Large intestine (tissue), 3 donors: ENCODE measurements at regions not wholly inside any gene's neighbourhood (a gene's known extent, or its start where the extent isn't known, plus 50 kb on each side); places are given as distances from the start of the nearest gene placed in this dataset.
"Not testable (repeated sequence)": the region's sequence is repeated elsewhere in the genome, so short reads cannot be mapped to it uniquely, and the experiment has no call there.

ENCODE experiments used
- DNase-seq, 2 donors: peaks; one replicate each; pipeline versions ENCODE4 v3.0.0 to v3.0.0-alpha.2; 2013
- H3K27ac ChIP-seq: one replicate; pipeline ENCODE4 v1.5.1; 2013; ENCODE audit warnings: low read length
- H3K27me3 ChIP-seq: 2 replicates; pipeline ENCODE4 v1.6.1; 2013; ENCODE audit warnings: low read length; ENCODE audit not compliant: control insufficient read depth, insufficient read depth
- H3K36me3 ChIP-seq: 2 replicates; pipeline ENCODE4 v1.6.1; 2013; ENCODE audit warnings: low read length; ENCODE audit not compliant: control insufficient read depth, insufficient read depth
- H3K4me1 ChIP-seq: one replicate; pipeline ENCODE4 v1.6.1; 2013; ENCODE audit warnings: low read length; ENCODE audit not compliant: control insufficient read depth, insufficient read depth
- H3K4me3 ChIP-seq: one replicate; pipeline ENCODE4 v1.5.1; 2013; ENCODE audit warnings: low read length
- H3K9me3 ChIP-seq: one replicate; pipeline ENCODE4 v1.6.1; 2013; ENCODE audit warnings: mild to moderate bottlenecking, low read depth, low read length, moderate library complexity; ENCODE audit not compliant: control insufficient read depth
- WGBS: methylation state at CpG from one replicate; pipeline ENCODE4 v1.1.5; 2013; ENCODE audit warnings: low lambda C conversion rate; ENCODE audit not compliant: insufficient coverage; 5-methylcytosine and 5-hydroxymethylcytosine counted together

DNA sequence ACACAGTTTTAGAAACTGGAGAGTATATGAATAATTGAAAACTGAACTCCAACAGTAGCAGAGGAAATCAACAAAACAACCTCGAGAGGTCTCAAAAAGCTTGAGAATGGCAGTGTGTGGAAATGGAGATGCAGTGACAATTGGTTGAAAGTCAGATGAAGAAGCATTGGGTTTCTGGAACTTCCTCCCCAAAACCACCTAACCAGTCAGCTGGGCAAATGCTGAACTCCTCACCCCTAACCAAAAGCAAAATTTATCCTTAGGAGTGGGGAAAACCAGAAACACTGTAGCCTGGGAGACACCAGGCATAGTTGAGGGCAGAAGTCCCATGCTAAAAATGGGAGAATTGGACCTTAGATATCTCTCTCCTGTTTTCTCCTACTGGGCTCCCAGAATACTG is 109.9 kb downstream of the TANC2 start:
- Histone ChIP-seq H3K4me1 (no peaks in the 10 kb centered on the region), H3K36me3 (no peaks in the 10 kb centered on the region), H3K27me3 (no peaks in the 10 kb centered on the region), H3K27ac (no peak overlapping the region), H3K4me3 (no peak overlapping the region), H3K9me3 (no peaks in the 10 kb centered on the region)
- WGBS: 100% methylated on average over 1 of the region's 1 CpG
- no peak for DNase-seq

GRCh38 chr17:63078707-63079106 is 112.7 kb downstream of the TANC2 start:
- H3K4me3 ChIP-seq: no peak overlapping the region
- DNase-seq: no peak
- no peaks in the 10 kb centered on the region for H3K36me3 ChIP-seq
- H3K27me3 ChIP-seq: no peaks in the 10 kb centered on the region
- no peaks in the 10 kb centered on the region for H3K4me1 ChIP-seq
- no peak overlapping the region for H3K27ac ChIP-seq
- no CpG with 5 or more reads among the region's 3 CpGs for WGBS
- no peaks in the 10 kb centered on the region for H3K9me3 ChIP-seq

DNA sequence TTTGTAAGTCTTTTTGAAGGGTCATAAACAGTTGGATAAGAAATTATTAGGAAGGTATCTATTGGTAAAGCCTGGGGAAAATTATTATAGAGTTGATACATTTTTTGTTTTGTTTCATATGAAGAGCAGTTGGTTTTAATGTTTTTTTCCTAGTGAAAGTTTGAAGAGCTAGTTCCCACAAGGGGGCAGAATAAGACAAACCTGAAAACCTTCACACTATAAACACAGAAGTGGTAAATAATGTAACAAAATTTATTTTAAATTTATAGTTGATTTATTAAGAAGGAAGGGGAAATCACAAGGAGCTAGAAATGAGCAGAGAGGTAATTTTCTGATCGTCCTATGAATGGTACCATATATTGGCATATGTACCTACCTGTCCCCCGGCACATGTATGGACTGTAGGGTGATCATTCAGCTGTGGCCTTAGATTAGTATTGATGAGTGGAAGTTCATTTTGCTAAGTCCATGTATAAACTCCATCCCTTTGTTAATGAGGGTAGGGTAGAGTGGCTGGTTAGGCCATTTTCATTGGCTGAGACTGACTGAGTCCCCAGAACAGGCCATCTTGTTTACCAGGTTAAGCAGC is 116.3 kb downstream of the TANC2 start:
- Histone ChIP-seq H3K4me1 (no peaks in the 10 kb centered on the region), H3K9me3 (no peaks in the 10 kb centered on the region), H3K36me3 (no peaks in the 10 kb centered on the region), H3K27me3 (no peaks in the 10 kb centered on the region), H3K27ac (no peak overlapping the region), H3K4me3 (no peak overlapping the region)
- no CpG with 5 or more reads among the region's 2 CpGs for whole genome bisulfite sequencing
- DNase-seq: no peak

GRCh38 chr17:63082952-63083351 is 116.9 kb downstream of the TANC2 start:
- Histone ChIP-seq H3K27ac (no peak overlapping the region), H3K36me3 (no peaks in the 10 kb centered on the region), H3K4me1 (no peaks in the 10 kb centered on the region), H3K27me3 (no peaks in the 10 kb centered on the region), H3K4me3 (no peak overlapping the region), H3K9me3 (no peaks in the 10 kb centered on the region)
- no peak for DNase-seq
- no CpG with 5 or more reads among the region's 1 CpG for WGBS

- DNase-seq: no peak
- H3K36me3 ChIP-seq: no peaks in the 10 kb centered on the region
- no peaks in the 10 kb centered on the region for H3K4me1 ChIP-seq
- H3K4me3 ChIP-seq: no peak overlapping the region
- no peak overlapping the region for H3K27ac ChIP-seq
- WGBS: 92% methylated on average over 1 of the region's 9 CpGs
- H3K9me3 ChIP-seq: no peaks in the 10 kb centered on the region
- H3K27me3 ChIP-seq: no peaks in the 10 kb centered on the region
These were observed 120.6 kb downstream of the TANC2 start for GRCh38 chr17:63086483-63087185.

GRCh38 chr17:63090358-63091114 is 124.5 kb downstream of the TANC2 start:
- not testable (repeated sequence) for H3K36me3 ChIP-seq, H3K4me1 ChIP-seq, H3K4me3 ChIP-seq, DNase-seq, H3K27ac ChIP-seq, H3K9me3 ChIP-seq, H3K27me3 ChIP-seq
- no CpG with 5 or more reads among the region's 7 CpGs for WGBS

GRCh38 chr17:63091909-63092308 is 125.9 kb downstream of the TANC2 start:
- H3K27me3 ChIP-seq, H3K9me3 ChIP-seq, H3K36me3 ChIP-seq, H3K27ac ChIP-seq, H3K4me1 ChIP-seq, H3K4me3 ChIP-seq, DNase-seq: not testable (repeated sequence)

- DNase-seq: no peak
- no peaks in the 10 kb centered on the region for H3K4me1 ChIP-seq
- peaks cover 3% of the 10 kb centered on the region for H3K36me3 ChIP-seq
- H3K9me3 ChIP-seq: no peaks in the 10 kb centered on the region
- 93% methylated on average over 2 of the region's 3 CpGs for WGBS
- H3K4me3 ChIP-seq: no peak overlapping the region
- no peak overlapping the region for H3K27ac ChIP-seq
- H3K27me3 ChIP-seq: no peaks in the 10 kb centered on the region
These were observed 128.6 kb downstream of the TANC2 start for GRCh38 chr17:63094631-63095030.

DNA sequence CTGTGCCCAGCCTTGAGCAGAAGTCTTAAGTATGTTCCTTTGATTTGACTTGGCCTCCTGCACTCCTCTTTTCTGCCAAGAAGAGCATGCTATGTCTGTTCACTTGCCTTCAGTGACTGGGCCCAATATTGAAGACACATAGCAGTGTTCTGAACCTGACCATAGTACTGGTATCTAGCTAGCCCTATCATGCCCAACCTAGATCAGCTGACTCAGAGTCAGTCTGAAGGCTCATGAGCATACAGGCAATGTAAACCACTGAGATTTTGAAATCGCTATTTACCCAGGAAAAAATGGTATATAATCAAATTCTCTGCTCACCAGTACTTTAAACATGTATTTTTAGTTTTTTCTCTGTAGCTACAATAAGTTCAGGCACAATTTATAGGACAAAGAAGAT is 129.4 kb downstream of the TANC2 start:
- no CpG with 5 or more reads among the region's 1 CpG for WGBS
- no peak overlapping the region for H3K4me3 ChIP-seq
- H3K27ac ChIP-seq: no peak overlapping the region
- no peaks in the 10 kb centered on the region for H3K4me1 ChIP-seq
- H3K36me3 ChIP-seq: peaks cover 3% of the 10 kb centered on the region
- H3K27me3 ChIP-seq: no peaks in the 10 kb centered on the region
- no peaks in the 10 kb centered on the region for H3K9me3 ChIP-seq
- DNase-seq: no peak

- H3K9me3 ChIP-seq: no peaks in the 10 kb centered on the region
- H3K27me3 ChIP-seq: no peaks in the 10 kb centered on the region
- DNase-seq: no peak
- peaks cover 3% of the 10 kb centered on the region for H3K36me3 ChIP-seq
- H3K4me1 ChIP-seq: no peaks in the 10 kb centered on the region
- no peak overlapping the region for H3K27ac ChIP-seq
- no peak overlapping the region for H3K4me3 ChIP-seq
- WGBS: 100% methylated on average over 1 of the region's 1 CpG
These were observed 129.8 kb downstream of the TANC2 start for GRCh38 chr17:63095879-63096278.
